ENCODE measurements at regions not wholly inside any gene's neighbourhood (a gene's known extent, or its start where the extent isn't known, plus 50 kb on each side); places are given as distances from the start of the nearest gene placed in this dataset.

GRCh38 chr6:156413154-156413553, 364.0 kb upstream of the ARID1B start:
- no peak for TF ChIP-seq CTCF (IDR thresholded peaks at IDR 0.05 in 2 of 3, conservative IDR thresholded peaks at IDR 0.05 in 1 of 3; ENCODE audit: borderline replicate concordance in 1 of 3, insufficient read depth in 1 of 3, low read depth in 2 of 3, low read length in 2 of 3)
- TF ChIP-seq POLR2A (IDR thresholded peaks at IDR 0.05; ENCODE audit: borderline replicate concordance, extremely low read depth, insufficient read depth, insufficient read length), result no peak
- TF ChIP-seq EZH2phosphoT487 (IDR thresholded peaks at IDR 0.05; ENCODE audit: borderline replicate concordance), result no peak
- no peak for TF ChIP-seq EZH2 (IDR thresholded peaks at IDR 0.05)
- TF ChIP-seq, protein P1, sequence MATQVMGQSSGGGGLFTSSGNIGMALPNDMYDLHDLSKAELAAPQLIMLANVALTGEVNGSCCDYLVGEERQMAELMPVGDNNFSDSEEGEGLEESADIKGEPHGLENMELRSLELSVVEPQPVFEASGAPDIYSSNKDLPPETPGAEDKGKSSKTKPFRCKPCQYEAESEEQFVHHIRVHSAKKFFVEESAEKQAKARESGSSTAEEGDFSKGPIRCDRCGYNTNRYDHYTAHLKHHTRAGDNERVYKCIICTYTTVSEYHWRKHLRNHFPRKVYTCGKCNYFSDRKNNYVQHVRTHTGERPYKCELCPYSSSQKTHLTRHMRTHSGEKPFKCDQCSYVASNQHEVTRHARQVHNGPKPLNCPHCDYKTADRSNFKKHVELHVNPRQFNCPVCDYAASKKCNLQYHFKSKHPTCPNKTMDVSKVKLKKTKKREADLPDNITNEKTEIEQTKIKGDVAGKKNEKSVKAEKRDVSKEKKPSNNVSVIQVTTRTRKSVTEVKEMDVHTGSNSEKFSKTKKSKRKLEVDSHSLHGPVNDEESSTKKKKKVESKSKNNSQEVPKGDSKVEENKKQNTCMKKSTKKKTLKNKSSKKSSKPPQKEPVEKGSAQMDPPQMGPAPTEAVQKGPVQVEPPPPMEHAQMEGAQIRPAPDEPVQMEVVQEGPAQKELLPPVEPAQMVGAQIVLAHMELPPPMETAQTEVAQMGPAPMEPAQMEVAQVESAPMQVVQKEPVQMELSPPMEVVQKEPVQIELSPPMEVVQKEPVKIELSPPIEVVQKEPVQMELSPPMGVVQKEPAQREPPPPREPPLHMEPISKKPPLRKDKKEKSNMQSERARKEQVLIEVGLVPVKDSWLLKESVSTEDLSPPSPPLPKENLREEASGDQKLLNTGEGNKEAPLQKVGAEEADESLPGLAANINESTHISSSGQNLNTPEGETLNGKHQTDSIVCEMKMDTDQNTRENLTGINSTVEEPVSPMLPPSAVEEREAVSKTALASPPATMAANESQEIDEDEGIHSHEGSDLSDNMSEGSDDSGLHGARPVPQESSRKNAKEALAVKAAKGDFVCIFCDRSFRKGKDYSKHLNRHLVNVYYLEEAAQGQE (IDR thresholded peaks at IDR 0.05; ENCODE audit: low read depth), result no peak
- TF ChIP-seq SIN3A (IDR thresholded peaks at IDR 0.05; ENCODE audit: low read depth), result no peak
- no peak for TF ChIP-seq SRF (IDR thresholded peaks at IDR 0.05; ENCODE audit: low read depth)
- TF ChIP-seq RAD21 (IDR thresholded peaks at IDR 0.05; ENCODE audit: low read depth), result no peak
- TF ChIP-seq, protein P2, sequence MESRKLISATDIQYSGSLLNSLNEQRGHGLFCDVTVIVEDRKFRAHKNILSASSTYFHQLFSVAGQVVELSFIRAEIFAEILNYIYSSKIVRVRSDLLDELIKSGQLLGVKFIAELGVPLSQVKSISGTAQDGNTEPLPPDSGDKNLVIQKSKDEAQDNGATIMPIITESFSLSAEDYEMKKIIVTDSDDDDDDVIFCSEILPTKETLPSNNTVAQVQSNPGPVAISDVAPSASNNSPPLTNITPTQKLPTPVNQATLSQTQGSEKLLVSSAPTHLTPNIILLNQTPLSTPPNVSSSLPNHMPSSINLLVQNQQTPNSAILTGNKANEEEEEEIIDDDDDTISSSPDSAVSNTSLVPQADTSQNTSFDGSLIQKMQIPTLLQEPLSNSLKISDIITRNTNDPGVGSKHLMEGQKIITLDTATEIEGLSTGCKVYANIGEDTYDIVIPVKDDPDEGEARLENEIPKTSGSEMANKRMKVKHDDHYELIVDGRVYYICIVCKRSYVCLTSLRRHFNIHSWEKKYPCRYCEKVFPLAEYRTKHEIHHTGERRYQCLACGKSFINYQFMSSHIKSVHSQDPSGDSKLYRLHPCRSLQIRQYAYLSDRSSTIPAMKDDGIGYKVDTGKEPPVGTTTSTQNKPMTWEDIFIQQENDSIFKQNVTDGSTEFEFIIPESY (IDR thresholded peaks at IDR 0.05; ENCODE audit: extremely low read depth, insufficient replicate concordance, low read length), result no peak
- TF ChIP-seq EGR1 (IDR thresholded peaks at IDR 0.05; ENCODE audit: low read depth), result no peak
- TF ChIP-seq POLR2AphosphoS5 (IDR thresholded peaks at IDR 0.05; ENCODE audit: low read depth, low read length), result no peak
